Peyer's patch (tissue), 4 donors: ENCODE measurements at regions not wholly inside any gene's neighbourhood (a gene's known extent, or its start where the extent isn't known, plus 50 kb on each side); places are given as distances from the start of the nearest gene placed in this dataset.
"Not testable (repeated sequence)": the region's sequence is repeated elsewhere in the genome, so short reads cannot be mapped to it uniquely, and the experiment has no call there.

Experiments
- DNase-seq, 3 donors: peaks; one replicate each; pipeline ENCODE4 v3.0.0-alpha.2; 2017 to 2019
- H3K27ac ChIP-seq, 4 donors: fragments of 200-600 bp; sonication (generic); one replicate each; pipeline ENCODE4 v1.5.1; 2016 to 2019
- H3K27me3 ChIP-seq, 2 donors: fragments of 200-600 bp; sonication (generic); one replicate each; pipeline ENCODE4 v1.5.1; 2019
- H3K36me3 ChIP-seq, 3 donors: fragments of 200-600 bp; sonication (generic); one replicate each; pipeline ENCODE4 v1.5.1; 2016 to 2019
- H3K4me1 ChIP-seq, 4 donors: fragments of 200-600 bp; sonication (generic); one replicate each; pipeline ENCODE4 v1.5.1; 2016 to 2019
- H3K4me3 ChIP-seq, 4 donors: fragments of 200-600 bp; sonication (generic); 1 replicate in 3 of 4; 2 replicates in 1 of 4; pipeline ENCODE4 v1.5.1; 2016 to 2019; ENCODE audit warnings: mild to moderate bottlenecking in 1 of 4
- H3K9me3 ChIP-seq, 4 donors: fragments of 200-600 bp; sonication (generic); one replicate each; pipeline ENCODE4 v1.5.1; 2016 to 2019; ENCODE audit warnings: mild to moderate bottlenecking in 1 of 4
- POLR2A ChIP-seq, 2 donors: fragments of 450-650 bp; IDR thresholded peaks; one replicate each; pipeline ENCODE4 v1.5.1; 2017; ENCODE audit warnings: antibody characterized with exemption in 2 of 2, mild to moderate bottlenecking in 2 of 2, moderate library complexity in 2 of 2
- TF ChIP-seq, protein P1 (sequence below), 6 experiments: fragments of 450-650 bp in 4 of 6; fragments of 200-600 bp in 2 of 6; sonication (generic) in 1 of 6; IDR thresholded peaks; one replicate each; pipeline ENCODE4 v1.5.1; 2017 to 2019; ENCODE audit warnings: antibody characterized with exemption in 6 of 6, mild to moderate bottlenecking in 3 of 6, moderate library complexity in 1 of 6

DNA sequence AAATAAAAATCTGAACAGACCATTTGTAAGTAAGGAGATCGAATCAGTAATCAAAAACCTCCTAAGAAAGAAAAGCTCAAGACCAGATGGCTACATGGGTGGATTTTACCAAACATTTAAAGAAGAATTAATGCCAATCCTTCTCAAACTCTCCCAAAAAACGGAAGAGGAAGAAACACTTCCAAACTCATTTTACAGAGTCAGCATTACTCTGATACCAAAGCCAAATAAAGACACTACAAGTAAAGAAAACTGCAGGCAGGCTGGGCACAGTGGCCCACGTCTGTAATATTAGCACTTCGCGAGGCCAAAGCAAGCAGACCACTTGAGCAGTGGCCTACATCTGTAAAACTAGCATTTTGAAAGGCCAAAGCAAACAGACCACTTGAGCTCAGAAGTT lies 159.8 kb downstream of the DPY19L2 start:
- TF ChIP-seq, protein P1, sequence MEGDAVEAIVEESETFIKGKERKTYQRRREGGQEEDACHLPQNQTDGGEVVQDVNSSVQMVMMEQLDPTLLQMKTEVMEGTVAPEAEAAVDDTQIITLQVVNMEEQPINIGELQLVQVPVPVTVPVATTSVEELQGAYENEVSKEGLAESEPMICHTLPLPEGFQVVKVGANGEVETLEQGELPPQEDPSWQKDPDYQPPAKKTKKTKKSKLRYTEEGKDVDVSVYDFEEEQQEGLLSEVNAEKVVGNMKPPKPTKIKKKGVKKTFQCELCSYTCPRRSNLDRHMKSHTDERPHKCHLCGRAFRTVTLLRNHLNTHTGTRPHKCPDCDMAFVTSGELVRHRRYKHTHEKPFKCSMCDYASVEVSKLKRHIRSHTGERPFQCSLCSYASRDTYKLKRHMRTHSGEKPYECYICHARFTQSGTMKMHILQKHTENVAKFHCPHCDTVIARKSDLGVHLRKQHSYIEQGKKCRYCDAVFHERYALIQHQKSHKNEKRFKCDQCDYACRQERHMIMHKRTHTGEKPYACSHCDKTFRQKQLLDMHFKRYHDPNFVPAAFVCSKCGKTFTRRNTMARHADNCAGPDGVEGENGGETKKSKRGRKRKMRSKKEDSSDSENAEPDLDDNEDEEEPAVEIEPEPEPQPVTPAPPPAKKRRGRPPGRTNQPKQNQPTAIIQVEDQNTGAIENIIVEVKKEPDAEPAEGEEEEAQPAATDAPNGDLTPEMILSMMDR (IDR thresholded peaks at IDR 0.05), result no peak
- TF ChIP-seq POLR2A (IDR thresholded peaks at IDR 0.05), result no peak
- H3K36me3 ChIP-seq, result no peaks in the 10 kb centered on the region
- no peaks in the 10 kb centered on the region for H3K9me3 ChIP-seq
- no peak for DNase-seq
- H3K4me1 ChIP-seq, result no peaks in the 10 kb centered on the region
- no peak overlapping the region for H3K4me3 ChIP-seq
- no peaks in the 10 kb centered on the region for H3K27me3 ChIP-seq
- H3K27ac ChIP-seq, result no peak overlapping the region

- DNase-seq, result no peak
- Histone ChIP-seq H3K36me3 (no peaks in the 10 kb centered on the region), H3K9me3 (no peaks in the 10 kb centered on the region), H3K27ac (no peak overlapping the region), H3K4me1 (no peaks in the 10 kb centered on the region), H3K27me3 (no peaks in the 10 kb centered on the region), H3K4me3 (no peak overlapping the region)
- no peak for TF ChIP-seq POLR2A (IDR thresholded peaks at IDR 0.05)
- TF ChIP-seq, protein P1 (IDR thresholded peaks at IDR 0.05), result no peak
Observed at GRCh38 chr12:63499567-63499966, 168.7 kb downstream of the DPY19L2 start.

DNA sequence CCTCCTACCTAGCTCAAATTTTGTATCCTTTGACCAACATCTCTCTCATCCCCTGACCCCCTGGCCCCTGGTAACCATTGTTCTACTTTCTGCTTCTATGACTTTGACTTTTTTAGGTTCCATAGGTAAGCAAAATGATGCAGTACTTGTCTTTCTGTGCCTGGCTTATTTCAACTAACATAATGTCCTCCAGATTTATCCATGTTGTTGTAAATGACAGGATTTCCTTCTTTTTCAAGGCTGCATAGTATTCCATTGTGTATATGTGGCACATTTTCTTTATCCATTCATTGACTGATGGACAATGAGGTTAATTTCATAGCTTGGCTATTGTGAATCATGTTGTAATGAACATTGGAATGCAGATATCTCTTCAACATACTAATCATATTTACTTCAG lies 170.1 kb downstream of the DPY19L2 start:
- Histone ChIP-seq H3K4me3 (no peak overlapping the region), H3K27me3 (no peaks in the 10 kb centered on the region), H3K9me3 (no peaks in the 10 kb centered on the region), H3K4me1 (no peaks in the 10 kb centered on the region), H3K27ac (no peak overlapping the region), H3K36me3 (no peaks in the 10 kb centered on the region)
- TF ChIP-seq, protein P1 (IDR thresholded peaks at IDR 0.05), result no peak
- no peak for TF ChIP-seq POLR2A (IDR thresholded peaks at IDR 0.05)
- no peak for DNase-seq

- no peak for DNase-seq
- no peak overlapping the region for H3K27ac ChIP-seq
- H3K9me3 ChIP-seq, result no peaks in the 10 kb centered on the region
- H3K4me3 ChIP-seq, result no peak overlapping the region
- no peaks in the 10 kb centered on the region for H3K36me3 ChIP-seq
- no peaks in the 10 kb centered on the region for H3K27me3 ChIP-seq
- no peaks in the 10 kb centered on the region for H3K4me1 ChIP-seq
- no peak for TF ChIP-seq POLR2A (IDR thresholded peaks at IDR 0.05)
- TF ChIP-seq, protein P1 (IDR thresholded peaks at IDR 0.05), result no peak
Observed at GRCh38 chr12:63496654-63497053, 171.6 kb downstream of the DPY19L2 start.

DNA sequence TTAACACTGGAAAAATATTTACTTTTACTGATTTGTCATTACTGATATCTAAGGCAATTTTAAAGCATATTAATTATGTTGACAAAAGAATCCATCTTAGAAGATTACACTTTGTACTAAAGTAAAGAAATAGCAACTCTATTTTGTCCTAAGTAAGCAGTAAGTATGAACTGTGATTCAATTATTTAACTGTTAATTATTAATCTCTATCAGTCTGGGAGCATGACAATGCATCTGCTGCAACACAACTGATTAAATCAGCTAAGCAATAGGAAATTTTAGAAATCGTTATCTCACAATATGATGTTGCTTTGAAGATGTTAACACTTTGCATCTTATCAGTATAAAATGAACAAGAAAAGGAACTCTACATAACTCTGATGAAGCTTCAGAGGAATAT lies 172.3 kb downstream of the DPY19L2 start:
- DNase-seq, result no peak
- TF ChIP-seq POLR2A (IDR thresholded peaks at IDR 0.05), result no peak
- TF ChIP-seq, protein P1 (IDR thresholded peaks at IDR 0.05), result no peak
- no peak overlapping the region for H3K27ac ChIP-seq
- no peaks in the 10 kb centered on the region for H3K4me1 ChIP-seq
- H3K36me3 ChIP-seq, result no peaks in the 10 kb centered on the region
- H3K27me3 ChIP-seq, result no peaks in the 10 kb centered on the region
- H3K4me3 ChIP-seq, result no peak overlapping the region
- no peaks in the 10 kb centered on the region for H3K9me3 ChIP-seq

- not testable (repeated sequence) for H3K4me1 ChIP-seq, H3K27ac ChIP-seq, H3K9me3 ChIP-seq, H3K27me3 ChIP-seq, H3K36me3 ChIP-seq, H3K4me3 ChIP-seq, DNase-seq
Observed at GRCh38 chr12:63493357-63493756, 174.9 kb downstream of the DPY19L2 start.
